Nephron progenitor cell (in vitro differentiated cells): ENCODE measurements at regions not wholly inside any gene's neighbourhood (a gene's known extent, or its start where the extent isn't known, plus 50 kb on each side); places are given as distances from the start of the nearest gene placed in this dataset.

Experiments used
- DNase-seq: peaks from one replicate; pipeline ENCODE4 v3.0.0; 2021
- H3K27ac Mint-ChIP-seq: 2 replicates; pipeline ENCODE4 v1.8.0; 2021; ENCODE audit warnings: mild to moderate bottlenecking, moderate library complexity, mixed read lengths
- H3K27me3 Mint-ChIP-seq: 2 replicates; pipeline ENCODE4 v1.8.0; 2021; ENCODE audit warnings: mild to moderate bottlenecking, low read depth, mixed read lengths; ENCODE audit not compliant: poor library complexity
- H3K36me3 Mint-ChIP-seq: 2 replicates; pipeline ENCODE4 v1.8.0; 2021; ENCODE audit warnings: low read depth, mixed read lengths
- H3K4me1 Mint-ChIP-seq: 2 replicates; pipeline ENCODE4 v1.8.0; 2021; ENCODE audit warnings: mixed read lengths
- H3K4me3 Mint-ChIP-seq: 2 replicates; pipeline ENCODE4 v1.8.0; 2021; ENCODE audit warnings: mild to moderate bottlenecking, moderate library complexity, mixed read lengths
- H3K9me3 Mint-ChIP-seq: 2 replicates; pipeline ENCODE4 v1.8.0; 2021; ENCODE audit warnings: mild to moderate bottlenecking, moderate library complexity, mixed read lengths
- CTCF ChIP-seq: fragments of 200-600 bp; sonication (generic); IDR thresholded peaks from 2 replicates; pipeline ENCODE4 v1.5.0; 2021; ENCODE audit warnings: antibody characterized with exemption

GRCh38 chr4:90007494-90008167 is 113.0 kb downstream of the MMRN1 start:
- Mint-ChIP-seq H3K4me1 (no peaks in the 10 kb centered on the region), H3K9me3 (peaks cover 7% of the 10 kb centered on the region), H3K27ac (no peak overlapping the region), H3K36me3 (no peaks in the 10 kb centered on the region), H3K27me3 (no peaks in the 10 kb centered on the region), H3K4me3 (no peak overlapping the region)
- DNase-seq: no peak
- TF ChIP-seq CTCF: no peak

DNA sequence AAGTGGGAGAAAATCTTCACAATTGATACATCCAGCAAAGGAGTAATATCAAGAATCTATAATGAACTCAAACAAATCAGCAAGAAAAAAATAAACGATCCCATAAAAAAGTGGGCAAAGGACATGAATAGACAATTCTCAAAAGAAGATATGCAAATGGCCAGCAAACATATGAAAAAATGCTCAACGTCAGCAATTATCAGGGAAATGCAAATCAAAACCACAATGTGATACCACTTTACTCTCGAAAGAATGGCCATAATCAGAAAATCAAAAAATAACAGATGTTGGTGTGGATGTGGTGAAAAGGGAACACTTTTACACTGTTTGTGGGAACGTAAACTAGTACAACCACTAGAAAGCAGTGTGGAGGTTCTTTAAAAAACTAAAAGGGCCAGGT is 114.3 kb upstream of the CCSER1 start:
- Mint-ChIP-seq H3K9me3 (peaks cover 10% of the 10 kb centered on the region), H3K4me1 (no peaks in the 10 kb centered on the region), H3K27me3 (peaks cover 6% of the 10 kb centered on the region), H3K4me3 (no peak overlapping the region), H3K36me3 (no peaks in the 10 kb centered on the region), H3K27ac (no peak overlapping the region)
- DNase-seq: no peak
- no peak for TF ChIP-seq CTCF

DNA sequence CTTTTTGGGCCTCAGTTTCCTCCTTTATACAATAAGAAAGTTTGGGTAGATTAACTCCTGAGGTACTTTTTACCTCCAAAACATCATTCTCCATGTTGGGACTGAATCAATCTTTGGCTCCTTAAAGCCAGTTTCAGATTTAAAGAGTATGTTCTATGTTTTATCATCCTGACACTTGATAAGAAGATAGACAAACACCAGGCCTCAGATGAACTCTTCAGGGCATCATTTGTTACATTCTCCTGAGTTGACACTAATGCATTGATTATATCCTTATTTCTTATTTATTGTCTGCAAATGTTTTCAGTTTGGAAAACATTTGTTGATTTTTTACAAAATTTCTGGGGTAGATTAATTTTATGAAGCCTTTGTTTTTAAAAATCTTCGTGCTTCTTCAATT is 102.7 kb upstream of the CCSER1 start:
- no peaks in the 10 kb centered on the region for H3K27me3 Mint-ChIP-seq
- TF ChIP-seq CTCF: no peak
- H3K36me3 Mint-ChIP-seq: no peaks in the 10 kb centered on the region
- H3K4me1 Mint-ChIP-seq: no peaks in the 10 kb centered on the region
- H3K4me3 Mint-ChIP-seq: no peak overlapping the region
- DNase-seq: no peak
- no peak overlapping the region for H3K27ac Mint-ChIP-seq
- no peaks in the 10 kb centered on the region for H3K9me3 Mint-ChIP-seq

DNA sequence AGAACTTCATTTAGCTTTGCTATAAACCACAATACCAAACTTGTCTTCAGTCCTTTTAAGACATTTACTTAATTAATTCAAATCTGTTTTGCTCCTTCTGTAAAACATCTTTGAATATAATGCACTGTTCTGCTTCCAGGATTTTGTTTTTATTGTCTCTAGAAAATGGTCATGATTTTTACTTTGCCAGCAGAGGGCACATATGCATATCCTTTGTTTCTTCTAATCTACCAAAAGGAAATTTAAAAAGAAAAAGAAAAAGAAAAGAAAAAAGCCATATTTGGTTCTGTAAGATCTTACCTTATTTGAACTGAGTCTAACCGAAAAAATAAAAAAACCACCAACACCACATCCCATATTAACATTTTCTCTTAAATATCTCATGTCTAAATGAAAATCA is 101.9 kb upstream of the CCSER1 start:
- Mint-ChIP-seq H3K27ac (no peak overlapping the region), H3K27me3 (no peaks in the 10 kb centered on the region), H3K4me3 (no peak overlapping the region), H3K4me1 (peaks cover 4% of the 10 kb centered on the region), H3K9me3 (no peaks in the 10 kb centered on the region), H3K36me3 (no peaks in the 10 kb centered on the region)
- DNase-seq: no peak
- peak; percentile 32 for TF ChIP-seq CTCF

- no peaks in the 10 kb centered on the region for H3K36me3 Mint-ChIP-seq
- peaks cover 12% of the 10 kb centered on the region for H3K4me1 Mint-ChIP-seq
- no peak overlapping the region for H3K4me3 Mint-ChIP-seq
- no peak for DNase-seq
- H3K27me3 Mint-ChIP-seq: no peaks in the 10 kb centered on the region
- no peak for TF ChIP-seq CTCF
- H3K9me3 Mint-ChIP-seq: no peaks in the 10 kb centered on the region
- H3K27ac Mint-ChIP-seq: no peak overlapping the region
Observed at GRCh38 chr4:90027565-90027964, 99.6 kb upstream of the CCSER1 start.

DNA sequence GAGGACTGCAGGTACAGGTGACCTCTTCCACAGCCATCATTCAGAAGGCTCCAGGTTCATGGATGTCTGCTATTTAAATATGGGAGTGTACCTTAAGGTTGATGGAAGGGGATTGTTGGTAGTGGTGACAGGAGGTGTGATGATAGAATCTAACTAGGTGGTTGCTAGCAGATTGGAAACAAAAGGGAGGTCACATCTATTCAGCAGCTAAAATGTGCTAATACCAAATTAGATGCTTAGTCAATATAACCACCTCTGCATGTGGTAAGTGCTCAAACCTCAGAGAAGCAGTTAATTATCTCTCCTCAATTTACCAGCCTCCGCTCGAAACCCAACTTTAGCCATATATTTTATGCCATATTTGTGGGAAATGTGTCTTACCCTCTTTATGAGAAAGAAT is 98.7 kb upstream of the CCSER1 start:
- Mint-ChIP-seq H3K36me3 (no peaks in the 10 kb centered on the region), H3K9me3 (peaks cover under 1% of the 10 kb centered on the region), H3K4me3 (no peak overlapping the region), H3K27me3 (no peaks in the 10 kb centered on the region), H3K4me1 (peaks cover 12% of the 10 kb centered on the region), H3K27ac (no peak overlapping the region)
- DNase-seq: no peak
- TF ChIP-seq CTCF: no peak
